ENCODE measurements at regions not wholly inside any gene's neighbourhood (a gene's known extent, or its start where the extent isn't known, plus 50 kb on each side); places are given as distances from the start of the nearest gene placed in this dataset.
"Not testable (repeated sequence)": the region's sequence is repeated elsewhere in the genome, so short reads cannot be mapped to it uniquely, and the experiment has no call there.

DNA sequence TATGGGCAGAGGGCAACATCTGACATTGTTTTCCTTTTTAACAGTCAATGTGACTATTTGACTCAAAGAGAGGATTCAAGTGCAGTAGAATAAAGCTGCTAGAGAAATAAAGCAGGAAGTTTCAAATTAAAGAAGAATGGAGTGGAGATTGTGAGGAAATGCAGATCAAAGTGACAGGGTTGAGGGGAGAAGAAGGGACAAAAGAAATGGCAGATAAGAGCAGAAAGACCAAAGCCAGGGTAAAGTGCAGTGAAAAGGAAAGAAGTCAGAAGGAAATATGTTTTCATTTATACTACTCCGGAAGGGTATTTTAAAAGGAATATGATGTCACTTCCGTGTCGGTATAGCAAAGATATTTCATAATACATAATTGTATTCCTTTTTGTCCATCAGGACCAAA is 297.5 kb upstream of the CRIM1 start:
- DNase-seq (ENCODE audit: low spot score): no peak

DNA sequence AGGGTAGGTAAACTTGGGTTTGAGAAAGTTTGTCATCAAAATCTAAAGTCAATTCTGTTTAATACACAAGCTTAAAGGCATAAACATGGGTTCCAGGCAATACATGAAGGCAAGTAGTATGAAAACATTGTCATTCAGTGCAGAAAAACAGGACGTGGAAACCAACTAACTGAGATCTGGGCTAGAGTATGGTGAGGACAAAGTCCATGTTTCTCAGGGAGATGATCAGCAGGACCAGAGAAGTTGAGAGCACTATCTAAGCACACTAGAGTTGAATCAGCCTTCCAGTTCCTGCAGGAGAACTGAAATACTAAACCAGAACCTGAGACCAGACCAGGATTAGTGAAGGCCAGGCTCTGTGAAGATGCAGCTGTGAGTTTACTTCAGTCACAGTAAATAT is 302.8 kb upstream of the CRIM1 start:
- DNase-seq (ENCODE audit: low spot score): no peak

DNA sequence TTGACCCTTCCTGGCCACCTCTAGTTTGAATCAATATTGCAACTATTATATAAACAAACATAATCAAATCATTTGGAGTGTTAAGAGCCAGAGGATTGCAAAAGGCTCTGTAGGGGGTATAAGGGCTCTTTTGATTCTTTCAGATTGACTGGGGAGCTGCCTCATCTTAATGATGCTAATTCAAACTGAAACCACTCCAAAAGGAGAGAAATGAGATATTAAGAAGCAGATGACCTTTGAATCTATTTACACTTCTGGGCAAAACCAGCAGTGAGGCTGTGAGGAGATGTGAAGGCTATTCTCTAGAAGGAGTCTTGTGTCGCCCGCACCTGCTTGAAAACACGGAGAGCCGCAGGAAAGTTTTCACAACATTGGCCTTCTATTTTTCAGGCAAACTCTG is 311.2 kb upstream of the CRIM1 start:
- DNase-seq (ENCODE audit: low spot score): no peak

DNA sequence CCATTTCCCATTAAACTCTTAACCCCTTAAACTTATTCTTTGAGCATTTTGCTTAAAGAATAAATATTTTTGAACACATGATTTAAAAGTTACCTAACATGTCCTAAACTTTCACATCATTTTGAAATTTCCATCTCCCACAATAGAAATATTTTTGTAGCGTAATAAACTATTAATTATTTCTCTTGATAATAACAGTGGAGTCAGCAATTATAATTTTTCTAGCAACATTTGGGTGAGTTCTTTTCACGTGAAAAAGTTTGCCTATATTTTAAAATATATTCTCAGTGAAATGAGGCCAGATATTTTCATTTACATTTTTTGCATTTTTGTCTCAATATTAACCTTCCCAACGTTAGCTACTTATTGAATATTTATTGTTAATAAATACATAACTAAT is 320.4 kb upstream of the CRIM1 start:
- DNase-seq (ENCODE audit: low spot score): no peak

DNA sequence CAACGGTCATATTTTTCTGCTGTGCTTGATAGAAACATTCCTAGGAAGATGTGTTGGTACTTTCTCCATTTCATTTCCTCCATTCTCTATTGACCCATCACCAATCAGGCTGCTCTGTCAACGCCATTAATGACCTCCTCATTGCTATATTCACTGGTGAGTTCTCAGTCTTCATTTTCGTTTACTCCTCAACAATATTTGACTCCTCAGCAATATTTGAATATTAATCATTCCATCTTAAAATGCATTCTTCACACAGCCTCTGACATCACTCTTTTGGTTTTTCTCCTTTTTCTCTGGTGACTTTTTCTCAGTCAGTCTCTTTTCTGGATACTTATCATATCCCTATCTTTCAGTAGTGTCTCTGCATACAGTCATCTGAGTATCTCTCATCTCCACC is 323.5 kb upstream of the CRIM1 start:
- no peak for DNase-seq (ENCODE audit: low spot score)

DNA sequence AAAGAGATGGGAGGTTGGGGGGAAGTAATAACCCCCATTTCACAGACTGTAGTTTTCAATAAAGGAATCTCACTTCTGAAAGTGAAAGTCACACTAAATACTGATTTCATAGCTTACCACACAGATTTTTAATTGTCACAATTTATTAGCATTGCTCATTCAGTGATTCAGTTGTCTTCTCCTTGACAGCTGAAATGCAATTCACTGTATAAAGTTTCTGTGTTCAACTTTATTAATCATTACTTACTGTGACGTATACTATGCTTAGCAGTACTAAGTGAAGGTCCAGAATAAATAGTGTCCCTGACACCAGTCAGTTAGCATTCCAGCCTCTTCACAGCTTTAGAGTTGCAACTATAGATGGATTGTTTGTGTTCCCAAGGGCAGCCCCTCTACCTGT is 324.1 kb upstream of the CRIM1 start:
- DNase-seq (ENCODE audit: low spot score): no peak

DNA sequence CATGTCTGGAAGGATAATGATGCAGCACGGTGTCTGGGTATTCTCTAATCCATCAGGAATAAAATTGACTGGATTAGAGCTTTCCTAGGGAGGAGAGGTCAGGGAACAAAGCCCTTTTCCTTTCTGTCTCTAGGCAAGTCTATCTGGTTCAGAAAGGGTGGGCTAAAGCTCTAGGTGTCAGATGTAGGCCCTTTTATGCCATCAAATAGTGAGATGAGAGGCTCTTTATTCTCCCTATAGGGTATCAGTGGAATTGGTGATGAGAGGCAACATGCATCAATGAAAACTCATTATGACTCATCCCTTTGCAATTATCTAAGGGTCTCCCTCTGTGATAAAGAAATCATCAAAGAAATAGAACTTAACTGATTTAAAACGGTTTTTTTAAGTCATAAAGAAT is 328.0 kb upstream of the CRIM1 start:
- no peak for DNase-seq (ENCODE audit: low spot score)

DNA sequence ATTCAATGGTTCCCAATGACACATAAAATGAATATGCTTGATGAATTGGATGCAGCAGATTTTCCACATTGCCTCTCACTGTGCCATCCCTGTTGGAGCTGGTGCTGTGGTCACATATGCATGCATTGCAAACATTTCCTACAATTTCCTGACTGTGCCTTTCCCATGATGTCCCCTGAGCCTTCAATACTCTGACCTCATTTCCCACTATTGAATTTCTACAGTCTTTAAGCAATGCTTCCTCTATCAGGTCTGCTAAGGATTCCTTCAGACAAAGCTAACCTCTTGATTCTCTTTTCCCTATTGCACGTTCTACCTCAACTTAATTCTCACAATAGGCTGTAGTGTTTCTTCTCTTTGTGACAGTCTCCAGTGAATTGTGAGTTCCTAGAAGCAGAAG is 342.5 kb upstream of the CRIM1 start:
- DNase-seq (ENCODE audit: low spot score): no peak

DNA sequence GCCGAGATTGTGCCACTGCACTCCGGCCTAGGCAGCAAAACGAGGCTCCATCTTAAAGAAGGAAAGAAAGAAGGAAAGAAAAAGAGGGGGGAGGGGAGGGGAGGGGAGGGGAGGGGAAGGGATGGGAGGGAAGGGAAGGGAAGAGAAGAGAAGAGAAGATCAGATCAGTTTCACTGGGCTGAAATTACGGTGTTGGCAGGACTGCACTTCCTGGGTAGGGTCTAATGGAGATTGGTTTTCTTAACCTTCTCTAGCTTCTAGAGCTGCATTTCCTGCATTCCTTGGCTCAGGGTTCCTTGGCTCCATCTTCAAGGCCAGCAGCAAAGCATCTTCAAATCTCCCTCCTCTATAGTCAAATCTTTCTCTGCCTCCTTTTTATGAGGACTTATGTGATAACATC is 349.1 kb upstream of the CRIM1 start:
- DNase-seq (ENCODE audit: low spot score): no peak

DNA sequence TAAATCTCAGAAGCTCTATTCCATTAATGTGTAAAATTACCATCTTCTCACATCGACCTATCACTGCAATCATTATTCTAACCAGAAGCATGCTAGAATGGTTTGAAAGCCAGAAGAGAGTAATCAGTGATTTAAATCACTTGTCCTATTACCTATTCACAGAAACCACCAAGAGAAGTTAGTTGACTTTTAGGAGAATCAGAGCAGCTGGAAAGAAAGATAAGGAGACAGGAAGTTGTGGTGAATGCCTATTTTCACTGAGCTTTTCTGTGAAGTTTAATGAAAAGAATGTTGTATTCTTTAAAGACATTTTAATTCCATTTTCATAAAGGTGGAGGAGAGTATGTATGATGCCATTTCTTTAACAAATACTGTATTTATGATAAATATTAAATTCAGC is 352.6 kb upstream of the CRIM1 start:
- DNase-seq (ENCODE audit: low spot score): no peak

DNA sequence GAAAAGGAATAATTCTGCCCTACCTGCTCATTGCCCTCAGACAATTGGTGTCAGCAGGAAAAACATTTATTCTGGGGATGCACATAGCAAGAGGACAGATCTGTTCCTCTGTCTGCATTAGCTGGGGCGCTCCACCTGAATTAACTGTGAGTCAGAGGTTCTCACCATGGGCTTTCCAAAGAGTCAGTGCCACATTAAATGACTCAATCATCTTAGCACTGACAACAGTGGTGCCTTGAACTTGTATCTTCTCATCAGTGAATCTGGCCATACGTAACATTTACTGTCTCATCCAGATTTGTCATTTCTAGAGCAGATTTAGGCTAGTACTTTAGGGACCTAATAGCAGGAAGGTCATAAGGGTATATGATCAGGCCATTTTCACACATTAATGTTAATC is 358.1 kb upstream of the CRIM1 start:
- DNase-seq (ENCODE audit: low spot score): no peak

DNA sequence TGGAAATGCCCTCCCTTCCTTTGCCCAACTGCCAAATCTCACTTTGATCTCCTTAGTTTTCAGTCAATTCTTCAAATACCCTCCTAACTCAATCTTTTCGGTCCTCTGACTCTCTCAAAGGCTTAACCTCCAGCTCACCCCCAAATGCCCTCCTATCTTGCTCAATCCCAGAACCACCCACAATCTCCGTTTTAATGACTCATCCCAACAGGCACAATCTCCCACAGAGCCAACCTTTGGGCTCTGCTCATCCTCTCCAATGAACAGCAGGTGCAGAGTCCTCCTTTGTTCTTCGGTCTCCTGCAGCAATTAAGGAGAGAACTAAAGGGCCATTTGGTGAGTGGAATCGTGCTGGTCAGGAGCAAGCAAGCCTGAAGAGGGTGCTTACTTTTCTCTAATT is 366.1 kb upstream of the CRIM1 start:
- no peak for DNase-seq (ENCODE audit: low spot score)

DNA sequence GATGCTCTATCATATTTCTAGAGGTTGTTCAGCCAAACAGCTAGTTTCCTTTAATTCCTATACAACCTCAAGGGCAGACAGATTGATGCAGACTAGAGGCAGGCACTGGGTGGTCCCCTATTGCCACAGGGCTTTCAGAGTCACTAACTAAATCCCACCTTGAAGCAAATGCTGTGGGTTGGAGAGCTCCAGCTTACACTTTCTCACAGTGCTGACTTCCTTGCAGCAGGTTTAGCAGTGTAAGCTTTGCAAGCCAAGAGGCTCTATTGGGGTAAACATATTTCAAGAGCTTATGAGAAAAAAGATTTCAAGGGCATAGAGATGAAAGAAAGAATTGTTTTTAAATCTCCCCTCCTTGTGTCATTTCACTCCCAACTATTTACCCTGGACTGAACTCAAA is 366.5 kb upstream of the CRIM1 start:
- DNase-seq (ENCODE audit: low spot score): no peak

DNA sequence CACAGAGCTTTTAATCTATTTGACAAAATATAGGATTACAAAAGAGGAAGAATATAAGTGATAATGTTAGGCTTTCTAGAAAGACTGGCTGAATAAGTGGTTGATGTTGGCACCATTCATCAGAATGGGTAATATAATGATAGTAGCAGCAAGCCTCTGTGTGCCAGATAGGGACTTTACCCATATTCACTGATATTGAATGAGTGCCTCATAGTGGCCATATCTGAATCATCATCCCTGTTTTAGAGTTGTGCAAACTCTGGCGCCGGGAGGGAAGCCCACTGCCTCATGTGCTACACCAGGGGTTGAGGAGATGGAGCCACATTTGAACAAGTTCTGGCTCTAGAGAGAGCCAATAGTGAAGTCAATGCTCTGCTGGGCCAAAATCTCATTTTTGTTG is 368.7 kb upstream of the CRIM1 start:
- DNase-seq (ENCODE audit: low spot score): no peak

DNA sequence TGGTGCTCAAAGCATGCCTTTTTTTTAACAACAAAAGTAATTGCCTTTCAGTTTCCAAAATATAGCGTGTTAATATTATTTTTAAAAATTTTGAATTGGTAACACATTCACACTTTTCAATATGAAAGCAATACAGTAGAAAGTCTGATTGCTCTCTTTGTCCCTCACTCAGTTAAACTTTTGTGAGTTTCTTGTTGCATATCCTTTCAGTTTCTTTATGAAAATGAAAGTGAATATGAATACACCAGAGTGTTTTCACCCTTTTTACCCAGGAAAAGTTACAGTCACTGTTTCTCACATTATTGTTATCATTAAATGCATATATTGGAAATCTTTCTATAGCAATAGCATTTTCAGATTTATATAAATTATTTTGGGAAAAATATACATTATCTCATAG is 377.4 kb upstream of the CRIM1 start:
- DNase-seq (ENCODE audit: low spot score): peak; percentile 5

DNA sequence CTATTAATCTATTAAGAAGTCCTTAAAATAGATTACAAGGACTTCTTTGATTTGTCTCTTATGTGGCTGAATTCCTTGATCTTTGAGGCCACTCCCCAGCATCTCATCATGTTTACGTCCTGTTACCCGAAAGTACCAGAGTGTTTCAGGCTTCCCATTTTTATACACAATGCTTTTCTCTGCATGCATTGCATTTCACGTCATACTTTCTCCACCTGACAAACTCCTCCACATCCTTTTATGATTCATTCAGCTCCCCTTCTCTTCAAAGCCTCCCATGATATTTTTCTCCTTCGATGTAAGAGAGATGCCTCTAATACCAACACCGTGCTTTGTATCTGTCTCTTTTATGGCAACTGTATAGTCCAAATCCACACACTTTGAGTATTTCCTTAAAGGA is 379.0 kb upstream of the CRIM1 start:
- DNase-seq (ENCODE audit: low spot score): no peak

DNA sequence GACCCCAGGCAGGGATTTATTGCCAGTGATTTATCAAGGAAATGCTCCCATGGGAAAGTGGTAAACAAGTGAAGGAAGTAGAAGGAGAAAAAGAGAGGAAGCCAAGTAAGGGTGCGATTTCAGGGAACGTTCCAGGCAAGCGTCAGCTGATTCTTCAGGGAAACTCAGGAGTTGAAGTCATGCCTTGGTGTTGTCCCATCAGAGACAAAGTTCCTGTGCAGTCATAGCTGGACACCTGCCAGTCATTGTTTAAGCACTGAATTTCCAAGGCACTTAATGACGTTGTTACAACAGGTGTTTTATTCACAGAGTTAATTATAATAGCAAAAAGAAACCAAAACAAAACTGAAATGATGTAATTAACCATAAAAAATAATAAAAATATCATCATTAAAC is 381.8 kb upstream of the CRIM1 start:
- no peak for DNase-seq (ENCODE audit: low spot score)

DNA sequence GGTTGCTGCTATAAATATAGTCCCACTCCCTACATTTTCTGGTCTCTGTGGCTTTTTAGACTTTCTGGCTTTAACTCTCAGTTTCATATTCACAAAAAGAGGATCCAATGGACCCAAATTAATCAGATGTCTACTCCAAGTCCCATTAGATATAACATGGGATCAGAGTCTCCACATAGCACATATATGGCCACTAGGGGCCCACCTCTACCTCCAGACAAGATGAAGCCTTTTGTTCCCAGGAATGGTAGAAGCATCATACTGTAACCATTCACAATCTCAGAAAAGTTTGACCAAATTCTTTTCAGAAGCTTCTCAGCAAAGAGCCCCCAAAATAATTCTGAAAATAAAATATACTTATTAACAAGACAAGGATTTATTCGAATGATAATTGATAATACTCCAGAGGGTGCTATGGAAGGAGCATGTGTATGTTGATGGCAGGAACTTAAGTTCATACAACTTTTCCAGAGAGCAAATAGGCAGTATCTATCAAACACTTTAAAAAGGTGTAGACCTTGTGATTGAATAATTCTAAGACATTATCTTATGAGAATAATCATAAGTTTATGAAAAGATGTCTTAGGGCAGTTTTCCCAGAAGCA is 382.3 kb upstream of the CRIM1 start:
- peak; percentile 20 for DNase-seq (ENCODE audit: low spot score)

DNA sequence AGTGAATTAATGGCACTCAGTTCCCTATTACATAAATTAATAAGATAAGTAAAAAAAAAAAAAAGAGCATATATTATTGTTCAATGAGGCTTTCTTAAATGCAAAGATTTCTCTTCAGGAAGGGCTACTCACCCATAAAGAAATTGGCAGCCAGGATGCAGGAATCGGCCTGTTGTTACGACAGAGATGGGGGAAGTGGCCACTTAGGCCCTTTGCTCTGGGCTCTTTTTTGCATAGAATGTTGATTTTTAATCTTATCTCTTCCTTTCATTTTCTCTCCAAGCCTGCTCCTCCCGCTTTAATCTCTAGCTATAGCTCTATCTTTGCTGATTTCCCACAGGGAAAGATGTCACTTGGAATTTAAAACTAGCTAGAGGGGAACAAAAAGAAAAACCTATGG is 391.8 kb upstream of the CRIM1 start:
- no peak for DNase-seq (ENCODE audit: low spot score)

DNA sequence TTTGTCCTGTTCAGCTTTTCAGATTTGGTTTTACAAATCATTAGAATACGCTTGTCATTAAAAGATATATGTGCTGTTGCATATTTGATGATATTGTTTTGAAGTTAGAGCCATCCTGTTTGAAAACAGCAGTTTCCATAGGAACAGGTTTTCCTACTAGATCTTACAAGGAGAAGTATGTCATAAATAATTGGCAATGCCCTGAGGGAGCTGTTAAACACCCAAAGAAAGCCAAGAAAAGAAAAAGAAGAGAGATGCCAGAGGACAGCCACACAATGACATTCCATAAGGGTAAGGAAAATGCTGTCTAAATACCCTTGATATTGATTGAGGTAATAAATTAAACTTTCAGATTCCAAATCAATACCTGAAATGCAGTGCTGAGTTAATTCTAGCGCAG is 392.2 kb upstream of the CRIM1 start:
- DNase-seq (ENCODE audit: low spot score): no peak

DNA sequence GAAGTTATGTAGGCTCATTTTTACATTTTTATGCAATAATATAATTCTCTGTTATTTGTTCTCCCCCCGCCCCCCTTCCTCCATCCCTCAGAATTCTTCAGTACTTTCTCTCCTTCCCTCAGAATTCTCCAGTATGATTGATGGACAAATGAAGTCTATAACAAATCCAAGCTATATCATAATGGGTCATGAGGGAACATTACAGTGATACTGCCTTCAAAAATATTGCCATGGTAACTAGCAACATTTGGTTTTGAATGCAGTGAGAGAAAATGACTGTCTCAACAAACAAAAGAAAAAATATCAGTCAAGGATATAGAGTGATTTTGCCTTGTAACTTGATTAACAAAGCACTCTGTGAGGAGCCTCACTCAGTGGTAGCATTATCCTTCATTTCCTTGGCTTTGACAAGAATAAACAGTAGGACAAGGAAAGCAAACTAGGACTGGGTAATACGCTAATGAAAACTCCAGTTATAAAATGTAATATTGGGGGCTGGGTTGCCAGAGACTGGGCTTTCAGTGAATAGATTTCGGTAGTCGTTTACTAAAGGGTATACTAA is 392.9 kb upstream of the CRIM1 start:
- no peak for DNase-seq (ENCODE audit: low spot score)

DNA sequence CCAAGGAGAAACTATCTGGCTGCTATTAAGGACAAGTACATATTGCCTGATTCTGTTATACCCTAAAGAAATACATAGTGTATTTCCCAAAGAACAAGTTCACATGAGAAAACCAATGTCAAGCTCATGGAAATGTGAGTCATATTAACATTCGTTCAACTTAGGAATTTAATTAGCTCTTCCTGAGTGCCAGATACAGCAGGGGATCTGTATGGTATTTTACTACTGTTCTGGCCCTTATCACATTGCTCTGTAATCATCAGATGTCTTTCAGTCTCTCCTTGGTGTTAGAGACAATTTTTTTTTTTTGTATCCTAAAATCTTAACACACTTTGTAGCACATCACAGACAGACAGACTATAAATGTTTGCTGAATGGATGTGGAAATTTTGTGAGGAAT is 395.0 kb upstream of the CRIM1 start:
- DNase-seq (ENCODE audit: low spot score): no peak

DNA sequence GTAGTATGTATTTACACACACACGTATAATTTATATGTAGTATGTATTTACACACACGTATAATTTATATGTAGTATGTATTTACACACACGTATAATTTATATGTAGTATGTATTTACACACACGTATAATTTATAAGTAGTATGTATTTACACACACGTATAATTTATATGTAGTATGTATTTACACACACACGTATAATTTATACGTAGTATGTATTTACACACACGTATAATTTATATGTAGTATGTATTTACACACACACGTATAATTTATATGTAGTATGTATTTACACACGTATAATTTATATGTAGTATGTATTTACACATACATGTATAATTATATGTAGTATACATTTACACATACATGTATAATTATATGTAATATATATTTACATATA is 398.5 kb upstream of the CRIM1 start:
- DNase-seq (ENCODE audit: low spot score): not testable (repeated sequence)

DNA sequence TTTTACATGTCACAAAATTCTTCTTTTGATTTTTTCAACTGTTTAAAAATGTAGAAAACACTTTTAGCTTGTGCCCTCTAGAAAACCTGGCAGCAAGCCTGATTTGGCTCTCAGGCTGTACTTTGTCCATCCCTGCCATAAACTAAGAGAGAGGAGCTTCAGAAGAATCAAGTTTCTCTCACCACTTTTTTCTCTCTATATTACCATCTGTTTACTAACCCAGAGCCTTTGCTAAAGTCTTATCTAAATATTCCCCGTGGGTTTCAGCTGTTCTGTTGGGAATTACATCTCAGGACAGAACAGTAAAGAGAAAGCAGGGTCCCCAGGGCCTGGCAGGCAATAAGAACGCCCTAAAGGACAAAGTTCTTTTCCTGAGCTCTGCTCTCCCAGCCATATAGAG is 409.1 kb upstream of the CRIM1 start:
- DNase-seq (ENCODE audit: low spot score): no peak

DNA sequence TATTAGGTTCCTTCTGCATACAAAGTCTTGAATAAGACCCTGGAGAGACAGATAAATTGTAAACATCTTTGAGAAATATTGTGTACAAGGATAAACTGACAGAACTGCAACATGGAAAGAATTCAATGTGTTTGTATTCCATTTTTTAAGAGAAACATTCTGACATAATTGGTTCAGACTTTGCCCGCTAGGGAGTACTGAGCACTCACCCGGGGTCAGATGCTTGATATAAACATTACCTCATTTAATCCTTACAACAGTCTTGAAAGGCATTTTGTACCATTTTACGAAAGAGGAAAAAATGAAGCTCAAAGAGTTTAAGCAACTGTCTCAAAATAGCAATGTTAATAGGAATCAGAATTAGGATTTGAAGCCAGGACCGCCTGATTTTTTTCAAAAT is 416.7 kb upstream of the CRIM1 start:
- no peak for DNase-seq (ENCODE audit: low spot score)

Data from CD4-positive, alpha-beta T cell treated with Interleukin-15 for 4 hours (primary cell).